HepG2 (cell line): ENCODE measurements at regions not wholly inside any gene's neighbourhood (a gene's known extent, or its start where the extent isn't known, plus 50 kb on each side); places are given as distances from the start of the nearest gene placed in this dataset.
"Not testable (repeated sequence)": the region's sequence is repeated elsewhere in the genome, so short reads cannot be mapped to it uniquely, and the experiment has no call there.

ENCODE experiments used
- CHD2 ChIP-seq: IDR thresholded peaks from 2 replicates; pipeline ENCODE4 v1.6.1; 2011; ENCODE audit warnings: low read depth, low read length, improper control_type of control experiment
- FOSL1 ChIP-seq: sonication (generic); formaldehyde crosslinking; IDR thresholded peaks from 2 replicates; pipeline ENCODE4 v1.9.0; 2021; ENCODE audit warnings: missing genetic modification reagents, borderline replicate concordance
- KDM5B ChIP-seq: sonication (generic); formaldehyde crosslinking; IDR thresholded peaks from 2 replicates; pipeline ENCODE4 v1.4.0; 2020; ENCODE audit warnings: missing genetic modification reagents, mild to moderate bottlenecking, borderline replicate concordance
- MLX ChIP-seq: IDR thresholded peaks from 2 replicates; pipeline ENCODE4 v1.6.1; 2016
- POLR2A ChIP-seq, 2 experiments: IDR thresholded peaks; 2 replicates each; pipeline ENCODE4 v1.6.1; 2011; ENCODE audit warnings: low read depth in 2 of 2, low read length in 2 of 2, mild to moderate bottlenecking in 1 of 2, moderate library complexity in 1 of 2; ENCODE audit not compliant: insufficient read depth in 1 of 2
- RNF219 ChIP-seq: sonication (generic); formaldehyde crosslinking; IDR thresholded peaks from 2 replicates; pipeline ENCODE4 v1.5.0; 2020; ENCODE audit warnings: mild to moderate bottlenecking, missing genetic modification reagents
- STAG1 ChIP-seq: sonication (generic); formaldehyde crosslinking; IDR thresholded peaks from 2 replicates; pipeline ENCODE4 v1.4.0; 2020; ENCODE audit warnings: missing genetic modification reagents
- TGIF2 ChIP-seq: IDR thresholded peaks from 2 replicates; pipeline ENCODE4 v1.6.1; 2016; ENCODE audit warnings: control low read depth, missing compliant biosample characterization
- ZNF138 ChIP-seq: sonication (generic); formaldehyde crosslinking; IDR thresholded peaks from 2 replicates; pipeline ENCODE4 v1.5.0; 2020; ENCODE audit warnings: mild to moderate bottlenecking, low read depth, missing genetic modification reagents
- ZNF34 ChIP-seq: sonication (generic); formaldehyde crosslinking; IDR thresholded peaks from 2 replicates; pipeline ENCODE4 v1.4.0; 2020; ENCODE audit warnings: mild to moderate bottlenecking, missing genetic modification reagents, borderline replicate concordance
- ZNF776 ChIP-seq: sonication (generic); formaldehyde crosslinking; IDR thresholded peaks from 2 replicates; pipeline ENCODE4 v1.4.0; 2020; ENCODE audit warnings: mild to moderate bottlenecking, missing genetic modification reagents

- not testable (repeated sequence) for TF ChIP-seq FOSL1 (CRISPR knock-in tag); TGIF2; MLX (CRISPR knock-in tag); POLR2A (IDR thresholded peaks at IDR 0.05; ENCODE audit: insufficient read depth in 1 of 2, low read depth in 2 of 2, low read length in 2 of 2); CHD2; STAG1 (CRISPR knock-in tag); KDM5B; RNF219; ZNF34 (CRISPR knock-in tag); ZNF138 (CRISPR knock-in tag); ZNF776
These were observed 2889.7 kb upstream of the OR11H1 start for GRCh38 chr22:12638319-12638718.
